ENCODE measurements at regions not wholly inside any gene's neighbourhood (a gene's known extent, or its start where the extent isn't known, plus 50 kb on each side); places are given as distances from the start of the nearest gene placed in this dataset.

GRCh38 chr5:125411744-125412560 is 665.5 kb upstream of the ZNF608 start:
- peak; percentile 25 for DNase-seq (ENCODE audit: extremely low read depth, low read depth)
- peak overlapping the region; percentile 12 for H3K4me3 ChIP-seq (replicated peaks; ENCODE audit: low read depth, low read length)
- TF ChIP-seq CTCF (IDR thresholded peaks at IDR 0.05; ENCODE audit: low read depth, low read length, missing control alignments) = no peak

GRCh38 chr5:125412561-125413495 is 666.4 kb upstream of the ZNF608 start:
- DNase-seq (ENCODE audit: extremely low read depth, low read depth) = peak; percentile 97
- peak; percentile 60 for TF ChIP-seq CTCF (IDR thresholded peaks at IDR 0.05; ENCODE audit: low read depth, low read length, missing control alignments)
- peak overlapping the region; percentile 12 for H3K4me3 ChIP-seq (replicated peaks; ENCODE audit: low read depth, low read length)

GRCh38 chr5:125413496-125414274 is 667.2 kb upstream of the ZNF608 start:
- no peak overlapping the region for H3K4me3 ChIP-seq (replicated peaks; ENCODE audit: low read depth, low read length)
- DNase-seq (ENCODE audit: extremely low read depth, low read depth) = no peak
- TF ChIP-seq CTCF (IDR thresholded peaks at IDR 0.05; ENCODE audit: low read depth, low read length, missing control alignments) = no peak

- TF ChIP-seq CTCF (IDR thresholded peaks at IDR 0.05; ENCODE audit: low read depth, low read length, missing control alignments) = no peak
- DNase-seq (ENCODE audit: extremely low read depth, low read depth) = no peak
- H3K4me3 ChIP-seq (replicated peaks; ENCODE audit: low read depth, low read length) = no peak overlapping the region
These were observed 668.7 kb upstream of the ZNF608 start for GRCh38 chr5:125415126-125415525.

GRCh38 chr5:125416055-125416454 is 669.6 kb upstream of the ZNF608 start:
- no peak overlapping the region for H3K4me3 ChIP-seq (replicated peaks; ENCODE audit: low read depth, low read length)
- DNase-seq (ENCODE audit: extremely low read depth, low read depth) = no peak
- no peak for TF ChIP-seq CTCF (IDR thresholded peaks at IDR 0.05; ENCODE audit: low read depth, low read length, missing control alignments)

GRCh38 chr5:125421006-125421405 is 674.6 kb upstream of the ZNF608 start:
- no peak overlapping the region for H3K4me3 ChIP-seq (replicated peaks; ENCODE audit: low read depth, low read length)
- no peak for DNase-seq (ENCODE audit: extremely low read depth, low read depth)
- TF ChIP-seq CTCF (IDR thresholded peaks at IDR 0.05; ENCODE audit: low read depth, low read length, missing control alignments) = no peak
